ENCODE measurements at regions not wholly inside any gene's neighbourhood (a gene's known extent, or its start where the extent isn't known, plus 50 kb on each side); places are given as distances from the start of the nearest gene placed in this dataset.

GRCh38 chr7:54701982-54702381, 57.0 kb downstream of the SEC61G start:
- no peak for DNase-seq

- DNase-seq = no peak
Observed at GRCh38 chr7:54699715-54700114, 59.3 kb downstream of the SEC61G start.

- no peak for DNase-seq
Observed at GRCh38 chr7:54697659-54698186, 61.3 kb downstream of the SEC61G start.

GRCh38 chr7:54690892-54691291, 68.1 kb downstream of the SEC61G start:
- no peak for DNase-seq

- DNase-seq = no peak
Observed at GRCh38 chr7:54690050-54690443, 69.0 kb downstream of the SEC61G start.

GRCh38 chr7:54689394-54690049, 69.5 kb downstream of the SEC61G start:
- DNase-seq = no peak

- DNase-seq = no peak
Observed at GRCh38 chr7:54687462-54688212, 71.4 kb downstream of the SEC61G start.

- no peak for DNase-seq
Observed at GRCh38 chr7:54680377-54681005, 78.5 kb downstream of the SEC61G start.

GRCh38 chr7:54679490-54679817, 79.6 kb downstream of the SEC61G start:
- DNase-seq = no peak

- DNase-seq = no peak
Observed at GRCh38 chr7:54678763-54679489, 80.1 kb downstream of the SEC61G start.

- DNase-seq = no peak
Observed at GRCh38 chr7:54674891-54675290, 84.1 kb downstream of the SEC61G start.

GRCh38 chr7:54672519-54672918, 86.5 kb downstream of the SEC61G start:
- no peak for DNase-seq

GRCh38 chr7:54664235-54665228, 94.5 kb downstream of the SEC61G start:
- DNase-seq = peak; percentile 51

- no peak for DNase-seq
Observed at GRCh38 chr7:54663603-54664234, 95.3 kb downstream of the SEC61G start.

GRCh38 chr7:54663186-54663585, 95.8 kb downstream of the SEC61G start:
- no peak for DNase-seq

GRCh38 chr7:54662701-54663100, 96.3 kb downstream of the SEC61G start:
- DNase-seq = no peak

GRCh38 chr7:54653905-54654304, 105.1 kb downstream of the SEC61G start:
- DNase-seq = no peak

- DNase-seq = no peak
Observed at GRCh38 chr7:54643064-54643463, 100.9 kb downstream of the VSTM2A start.

- DNase-seq = no peak
Observed at GRCh38 chr7:54637712-54638396, 95.7 kb downstream of the VSTM2A start.

- DNase-seq = no peak
Observed at GRCh38 chr7:54632696-54633095, 90.5 kb downstream of the VSTM2A start.

GRCh38 chr7:54629771-54630170, 87.6 kb downstream of the VSTM2A start:
- DNase-seq = no peak
